Endothelial cell of umbilical vein (primary cell): ENCODE measurements at regions not wholly inside any gene's neighbourhood (a gene's known extent, or its start where the extent isn't known, plus 50 kb on each side); places are given as distances from the start of the nearest gene placed in this dataset.

Experiments used
- BruUV-seq: library from RNA; stranded (reverse); fragments of 400-500 nt; replicated peaks from 2 replicates; lab custom pipeline; 2021; lab: Mats Ljungman, UMichigan
- CTCF ChIA-PET: fragments of 300-600, 350-600 bp; sonication (Branson Sonifier 250); formaldehyde crosslinking; loops from one replicate; lab custom pipeline; 2021; ENCODE audit warnings: antibody characterized with exemption, inconsistent platforms; lab: Charles Lee
- POLR2A ChIA-PET: fragments of 300-600, 350-600 bp; sonication (Branson Sonifier 250); formaldehyde crosslinking; loops from one replicate; lab custom pipeline; 2021; ENCODE audit warnings: antibody characterized with exemption, inconsistent platforms; lab: Charles Lee
- DNase-seq: peaks from one replicate; pipeline ENCODE4 v3.0.0-alpha.2; 2011; ENCODE audit warnings: low read depth, low spot score
- FAIRE-seq: peaks from 2 replicates; lab custom pipeline; 2011; peaks lifted over from hg19 to GRCh38; lab: Jason Lieb, UNC
- H2AFZ ChIP-seq: 2 replicates; pipeline ENCODE4 v1.6.0; 2012; ENCODE audit warnings: low read depth, low read length, control low read depth, inconsistent platforms
- H3K27ac ChIP-seq: 2 replicates; pipeline ENCODE4 v1.5.1; 2011; ENCODE audit warnings: low read depth, mild to moderate bottlenecking, control low read depth, low read length, moderate library complexity; ENCODE audit not compliant: insufficient read depth
- H3K27me3 ChIP-seq, 2 experiments: 2 replicates each; pipeline versions ENCODE4 v1.6.0 to v1.6.1; 2011; ENCODE audit warnings: low read length in 2 of 2, mixed read lengths in 1 of 2; ENCODE audit not compliant: control insufficient read depth in 2 of 2, insufficient read depth in 2 of 2
- H3K36me3 ChIP-seq, 2 experiments: 2 replicates in 1 of 2; 3 replicates in 1 of 2; pipeline ENCODE4 v1.5.1; 2011; ENCODE audit warnings: low read length in 2 of 2, mild to moderate bottlenecking in 1 of 2, moderate library complexity in 1 of 2; ENCODE audit not compliant: control insufficient read depth in 2 of 2, insufficient read depth in 2 of 2; ENCODE audit errors: extremely low read depth in 1 of 2
- H3K4me1 ChIP-seq: 3 replicates; pipeline ENCODE4 v1.5.1; 2011; ENCODE audit warnings: mild to moderate bottlenecking, low read length; ENCODE audit not compliant: control insufficient read depth, insufficient read depth; ENCODE audit errors: extremely low read depth
- H3K4me2 ChIP-seq: 2 replicates; pipeline ENCODE4 v1.6.1; 2011; ENCODE audit warnings: low read length, control low read depth, mixed read lengths; ENCODE audit not compliant: insufficient read depth
- H3K4me3 ChIP-seq, 3 experiments: fragments of 200-600 bp in 1 of 3; sonication (generic), shearing (Covaris generic) in 1 of 3; replicated peaks in 1 of 3; 2 replicates each; pipeline ENCODE4 v1.5.1; 2011 to 2016; ENCODE audit warnings: control low read depth in 3 of 3, low read length in 3 of 3, mild to moderate bottlenecking in 2 of 3, inconsistent platforms in 1 of 3, low read depth in 1 of 3, moderate library complexity in 1 of 3; ENCODE audit not compliant: insufficient read depth in 1 of 3
- H3K79me2 ChIP-seq: 2 replicates; pipeline ENCODE4 v1.6.0; 2012; ENCODE audit warnings: low read length, inconsistent platforms; ENCODE audit not compliant: control insufficient read depth, insufficient read depth
- H3K9ac ChIP-seq: replicated peaks from 2 replicates; pipeline ENCODE3; 2011; ENCODE audit warnings: low read length, control low read depth; ENCODE audit not compliant: insufficient read depth; ENCODE audit errors: extremely low read depth
- H3K9me1 ChIP-seq: replicated peaks from 3 replicates; pipeline ENCODE4 v1.6.0; 2011; ENCODE audit warnings: mild to moderate bottlenecking, low read length; ENCODE audit not compliant: control insufficient read depth, insufficient read depth; ENCODE audit errors: extremely low read depth
- H3K9me3 ChIP-seq: replicated peaks from 2 replicates; pipeline ENCODE4 v1.5.1; 2012; ENCODE audit warnings: low read length, inconsistent platforms; ENCODE audit not compliant: control insufficient read depth, insufficient read depth
- H4K20me1 ChIP-seq: replicated peaks from 2 replicates; pipeline ENCODE3; 2011; ENCODE audit warnings: mild to moderate bottlenecking, low read length; ENCODE audit not compliant: control insufficient read depth, insufficient read depth; ENCODE audit errors: extremely low read depth
- CTCF ChIP-seq, 2 donors: IDR thresholded peaks; 1 replicate in 1 of 2; 2 replicates in 1 of 2; pipeline ENCODE4 v1.5.1; 2011; ENCODE audit warnings: low read length in 2 of 2, mild to moderate bottlenecking in 2 of 2, moderate library complexity in 2 of 2, control low read depth in 1 of 2, inconsistent platforms in 1 of 2, low read depth in 1 of 2; ENCODE audit not compliant: insufficient read depth in 1 of 2; ENCODE audit errors: extremely low read depth in 1 of 2
- EZH2 ChIP-seq: IDR thresholded peaks from 2 replicates; pipeline ENCODE4 v1.6.1; 2012; ENCODE audit warnings: borderline replicate concordance, low read depth, mild to moderate bottlenecking, moderate library complexity, low read length, inconsistent platforms; ENCODE audit not compliant: severe bottlenecking
- FOS ChIP-seq: IDR thresholded peaks from 2 replicates; pipeline ENCODE4 v1.6.1; 2011; ENCODE audit warnings: mild to moderate bottlenecking, low read length, moderate library complexity, borderline replicate concordance; ENCODE audit not compliant: insufficient read depth
- GATA2 ChIP-seq: IDR thresholded peaks from 2 replicates; pipeline ENCODE4 v1.7.0; 2011; ENCODE audit warnings: low read depth, mild to moderate bottlenecking, moderate library complexity, mixed read lengths, low read length; ENCODE audit not compliant: insufficient read length, insufficient read depth
- JUN ChIP-seq: IDR thresholded peaks from 2 replicates; pipeline ENCODE4 v1.6.1; 2011; ENCODE audit warnings: borderline replicate concordance, low read depth; ENCODE audit not compliant: insufficient read length, insufficient read depth
- MAX ChIP-seq: IDR thresholded peaks from 2 replicates; pipeline ENCODE4 v1.6.1; 2011; ENCODE audit not compliant: insufficient read depth, insufficient read length
- MYC ChIP-seq: IDR thresholded peaks from one replicate; pipeline ENCODE4 v1.6.1; 2011; ENCODE audit warnings: mild to moderate bottlenecking, low read depth, low read length
- POLR2A ChIP-seq: IDR thresholded peaks from 2 replicates; pipeline ENCODE4 v1.6.1; 2012; ENCODE audit warnings: low read depth, mild to moderate bottlenecking, control low read depth, low read length
- POLR2AphosphoS5 ChIP-seq: IDR thresholded peaks from 2 replicates; pipeline ENCODE4 v1.6.1; 2012; ENCODE audit warnings: low read depth, mild to moderate bottlenecking, control low read depth, low read length, moderate library complexity; ENCODE audit not compliant: insufficient read depth
- dilution Hi-C: fragments of 300-500 bp; cut with MboI; formaldehyde crosslinking; loops from one replicate; pipeline ENCODE4 v1.15.0; 2019; ENCODE audit warnings: low sequenced_read_pairs; ENCODE audit not compliant: extremely low pct_ligation_motif_present
- intact Hi-C: fragments of 100-400 bp; cut with micrococcal nuclease; formaldehyde crosslinking; loops from one replicate; pipeline ENCODE4 v1.10.0; 2022

- H3K4me3 ChIP-seq, result no peak overlapping the region
- BruUV-seq, result no TSS peak
- H3K4me2 ChIP-seq, result no peak overlapping the region
- POLR2A ChIA-PET, result no interaction called here
- intact Hi-C loops, result no loop called here
- H4K20me1 ChIP-seq, result no peaks in the 10 kb centered on the region
- H3K9me1 ChIP-seq, result no peaks in the 10 kb centered on the region
- TF ChIP-seq GATA2 (no peak), CTCF (IDR thresholded peaks at IDR 0.05; ENCODE audit: extremely low read depth in 1 of 2, insufficient read depth in 1 of 2, low read depth in 1 of 2, low read length in 2 of 2) (no peak), EZH2 (no peak), MYC (no peak), JUN (no peak), MAX (no peak), POLR2AphosphoS5 (no peak), FOS (no peak), POLR2A (no peak)
- no peaks in the 10 kb centered on the region for H3K9me3 ChIP-seq
- no peak overlapping the region for H3K27ac ChIP-seq
- H3K9ac ChIP-seq, result no peak overlapping the region
- peaks cover 4% of the 10 kb centered on the region for H3K4me1 ChIP-seq
- CTCF ChIA-PET, result interaction anchor here (1.1 to 1.2 kb wide), 2 partner anchors 18 to 21 kb away, joined by 3 read pairs; no protein-coding TSS in a partner anchor
- no peak for FAIRE-seq
- H3K27me3 ChIP-seq, result peaks cover 0 to 1% of the 10 kb centered on the region in 2 experiments
- H2AFZ ChIP-seq, result no peak overlapping the region
- no peaks in the 10 kb centered on the region for H3K36me3 ChIP-seq
- dilution Hi-C loops, result no loop called here
- DNase-seq, result no peak
- H3K79me2 ChIP-seq, result no peaks in the 10 kb centered on the region
Measured at GRCh38 chr3:179512378-179512777, 50.3 kb upstream of the ACTL6A start.
